Osteoblast (primary cell): ENCODE measurements at regions not wholly inside any gene's neighbourhood (a gene's known extent, or its start where the extent isn't known, plus 50 kb on each side); places are given as distances from the start of the nearest gene placed in this dataset.

ENCODE experiments used
- DNase-seq: peaks from one replicate; pipeline ENCODE4 v3.0.0; 2011; ENCODE audit warnings: low spot score, mixed read lengths; ENCODE audit not compliant: insufficient read length; ENCODE audit errors: missing footprints
- H2AFZ ChIP-seq: 2 replicates; pipeline ENCODE4 v1.6.0; 2011; ENCODE audit warnings: mild to moderate bottlenecking, low read length
- H3K27ac ChIP-seq: 2 replicates; pipeline ENCODE4 v1.5.1; 2011; ENCODE audit warnings: mild to moderate bottlenecking, low read depth, low read length, moderate library complexity
- H3K27me3 ChIP-seq: 2 replicates; pipeline ENCODE4 v1.6.0; 2012; ENCODE audit warnings: mild to moderate bottlenecking, control low read depth, inconsistent platforms, low read length, moderate library complexity; ENCODE audit not compliant: insufficient read depth
- H3K36me3 ChIP-seq: 2 replicates; pipeline ENCODE4 v1.5.1; 2011; ENCODE audit warnings: mild to moderate bottlenecking, low read length, control low read depth, moderate library complexity; ENCODE audit not compliant: insufficient read depth
- H3K4me1 ChIP-seq: 2 replicates; pipeline ENCODE4 v1.5.1; 2011; ENCODE audit warnings: mild to moderate bottlenecking, low read length, control low read depth, moderate library complexity; ENCODE audit not compliant: insufficient read depth
- H3K4me2 ChIP-seq: 2 replicates; pipeline ENCODE4 v1.6.0; 2011; ENCODE audit warnings: mild to moderate bottlenecking, low read length; ENCODE audit not compliant: insufficient read depth
- H3K4me3 ChIP-seq: fragments of 200-600 bp; sonication (generic); 3 replicates; pipeline ENCODE4 v1.5.1; 2012; ENCODE audit warnings: mild to moderate bottlenecking, low read length, inconsistent platforms; ENCODE audit not compliant: insufficient read depth
- H3K79me2 ChIP-seq: 2 replicates; pipeline ENCODE4 v1.6.0; 2012; ENCODE audit warnings: mild to moderate bottlenecking, low read length, control low read depth, inconsistent platforms; ENCODE audit not compliant: insufficient read depth
- H3K9me3 ChIP-seq: 2 replicates; pipeline ENCODE4 v1.5.1; 2011; ENCODE audit warnings: low read depth, low read length, control low read depth
- H4K20me1 ChIP-seq: 2 replicates; pipeline ENCODE4 v1.6.0; 2012; ENCODE audit warnings: mild to moderate bottlenecking, low read length, control low read depth; ENCODE audit not compliant: insufficient read depth
- TF ChIP-seq, protein P1 (sequence below): IDR thresholded peaks from 2 replicates; pipeline ENCODE4 v1.5.1; 2011; ENCODE audit warnings: mild to moderate bottlenecking, low read depth, low read length, moderate library complexity; ENCODE audit errors: extremely low read depth

DNA sequence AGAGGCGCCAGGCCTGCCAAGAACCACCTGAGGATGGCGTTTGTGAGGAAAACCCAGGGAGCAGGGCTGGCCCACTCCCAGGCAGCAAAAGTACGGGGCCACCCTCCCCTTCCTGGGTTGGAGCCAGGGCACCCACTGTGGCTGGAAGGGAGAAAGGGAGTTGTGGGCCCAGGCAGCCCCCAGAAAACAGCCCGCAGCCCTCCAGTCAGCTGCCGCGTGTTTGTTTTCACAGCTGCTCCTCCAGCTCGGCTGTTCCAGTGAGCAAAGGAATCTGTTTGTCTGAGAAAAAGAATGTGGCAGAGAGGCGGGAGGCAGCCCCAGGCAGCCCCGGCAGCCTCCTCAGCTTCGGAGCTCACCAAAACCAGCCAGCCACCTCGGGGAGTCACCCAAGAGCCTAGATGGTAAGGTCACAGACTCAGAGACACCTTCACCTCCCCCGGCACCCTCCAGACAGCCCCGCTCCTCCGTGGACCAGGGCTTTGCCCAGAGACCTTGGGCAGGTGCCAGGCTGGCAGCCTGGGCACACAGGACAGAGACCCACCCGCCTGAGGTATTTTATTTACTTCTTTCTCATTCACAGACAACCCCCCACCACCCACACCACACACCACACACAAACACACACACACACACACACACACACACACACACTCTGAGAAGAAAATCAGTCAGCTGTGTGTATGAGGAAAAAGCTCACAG is 338.1 kb downstream of the BCOR start:
- Histone ChIP-seq H3K27ac (peak overlapping the region; percentile 78), H3K4me2 (peak overlapping the region; percentile 52), H3K27me3 (peaks cover 3% of the 10 kb centered on the region), H3K36me3 (no peaks in the 10 kb centered on the region), H3K79me2 (no peaks in the 10 kb centered on the region), H3K4me3 (no peak overlapping the region), H4K20me1 (no peaks in the 10 kb centered on the region), H3K9me3 (no peaks in the 10 kb centered on the region), H2AFZ (peak overlapping the region; percentile 60), H3K4me1 (peaks cover 29% of the 10 kb centered on the region)
- TF ChIP-seq, protein P1, sequence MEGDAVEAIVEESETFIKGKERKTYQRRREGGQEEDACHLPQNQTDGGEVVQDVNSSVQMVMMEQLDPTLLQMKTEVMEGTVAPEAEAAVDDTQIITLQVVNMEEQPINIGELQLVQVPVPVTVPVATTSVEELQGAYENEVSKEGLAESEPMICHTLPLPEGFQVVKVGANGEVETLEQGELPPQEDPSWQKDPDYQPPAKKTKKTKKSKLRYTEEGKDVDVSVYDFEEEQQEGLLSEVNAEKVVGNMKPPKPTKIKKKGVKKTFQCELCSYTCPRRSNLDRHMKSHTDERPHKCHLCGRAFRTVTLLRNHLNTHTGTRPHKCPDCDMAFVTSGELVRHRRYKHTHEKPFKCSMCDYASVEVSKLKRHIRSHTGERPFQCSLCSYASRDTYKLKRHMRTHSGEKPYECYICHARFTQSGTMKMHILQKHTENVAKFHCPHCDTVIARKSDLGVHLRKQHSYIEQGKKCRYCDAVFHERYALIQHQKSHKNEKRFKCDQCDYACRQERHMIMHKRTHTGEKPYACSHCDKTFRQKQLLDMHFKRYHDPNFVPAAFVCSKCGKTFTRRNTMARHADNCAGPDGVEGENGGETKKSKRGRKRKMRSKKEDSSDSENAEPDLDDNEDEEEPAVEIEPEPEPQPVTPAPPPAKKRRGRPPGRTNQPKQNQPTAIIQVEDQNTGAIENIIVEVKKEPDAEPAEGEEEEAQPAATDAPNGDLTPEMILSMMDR: no peak
- DNase-seq: peak; percentile 67

DNA sequence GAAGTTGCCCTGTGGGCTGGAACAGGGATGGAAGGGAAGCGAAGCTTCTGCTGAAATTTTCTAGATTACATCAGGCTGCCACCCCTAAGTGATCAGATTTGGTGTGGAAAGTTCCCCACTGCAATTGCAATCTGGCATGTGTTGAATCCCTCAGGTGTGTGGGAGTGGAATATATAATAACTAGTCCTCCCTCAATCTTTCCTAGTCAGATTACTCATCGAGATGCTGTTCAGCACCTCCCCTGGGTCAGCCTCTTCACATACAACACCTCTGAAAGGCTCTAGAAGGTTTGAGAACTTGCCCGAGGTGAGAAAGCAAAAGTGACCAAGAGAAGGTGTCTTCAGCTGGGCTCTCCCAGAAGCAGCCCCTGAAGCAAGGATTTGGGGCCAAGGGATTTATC is 336.8 kb downstream of the BCOR start:
- no peaks in the 10 kb centered on the region for H3K36me3 ChIP-seq
- no peaks in the 10 kb centered on the region for H3K79me2 ChIP-seq
- H3K27me3 ChIP-seq: peaks cover 3% of the 10 kb centered on the region
- no peaks in the 10 kb centered on the region for H3K9me3 ChIP-seq
- DNase-seq: no peak
- H3K27ac ChIP-seq: no peak overlapping the region
- no peak overlapping the region for H2AFZ ChIP-seq
- no peaks in the 10 kb centered on the region for H4K20me1 ChIP-seq
- H3K4me3 ChIP-seq: no peak overlapping the region
- peaks cover 23% of the 10 kb centered on the region for H3K4me1 ChIP-seq
- no peak overlapping the region for H3K4me2 ChIP-seq
- TF ChIP-seq, protein P1: no peak

DNA sequence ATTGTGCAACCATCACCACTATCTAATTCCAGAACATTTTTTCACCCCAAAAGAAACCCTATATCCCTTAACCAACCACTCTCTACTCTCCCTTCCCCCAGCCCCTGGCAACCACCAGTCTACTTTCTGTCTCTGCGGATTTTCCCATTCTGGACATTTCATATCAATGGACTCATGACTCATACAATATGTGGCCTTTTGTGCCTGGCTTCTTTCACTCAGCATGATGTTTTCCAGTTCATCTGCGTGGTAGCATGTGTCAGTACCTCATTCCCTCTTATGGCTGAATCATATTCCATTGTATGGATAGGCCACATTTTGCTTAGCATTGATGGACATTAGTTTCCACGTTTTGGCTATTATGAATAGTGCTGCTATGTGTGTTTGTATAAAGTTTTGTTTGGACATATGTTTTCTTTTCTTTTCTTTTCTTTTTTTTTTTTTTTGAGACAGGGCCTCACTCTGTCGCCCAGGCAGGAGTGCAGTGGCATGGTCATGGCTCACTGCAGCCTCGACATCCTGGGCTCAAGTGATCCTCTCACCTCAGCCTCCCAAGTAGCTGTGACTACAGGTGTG is 335.4 kb downstream of the BCOR start:
- no peaks in the 10 kb centered on the region for H3K9me3 ChIP-seq
- H3K36me3 ChIP-seq: no peaks in the 10 kb centered on the region
- no peaks in the 10 kb centered on the region for H4K20me1 ChIP-seq
- no peak overlapping the region for H3K4me2 ChIP-seq
- DNase-seq: no peak
- no peak overlapping the region for H3K4me3 ChIP-seq
- peaks cover 3% of the 10 kb centered on the region for H3K27me3 ChIP-seq
- H2AFZ ChIP-seq: no peak overlapping the region
- peaks cover 14% of the 10 kb centered on the region for H3K4me1 ChIP-seq
- H3K27ac ChIP-seq: no peak overlapping the region
- H3K79me2 ChIP-seq: no peaks in the 10 kb centered on the region
- TF ChIP-seq, protein P1: no peak

DNA sequence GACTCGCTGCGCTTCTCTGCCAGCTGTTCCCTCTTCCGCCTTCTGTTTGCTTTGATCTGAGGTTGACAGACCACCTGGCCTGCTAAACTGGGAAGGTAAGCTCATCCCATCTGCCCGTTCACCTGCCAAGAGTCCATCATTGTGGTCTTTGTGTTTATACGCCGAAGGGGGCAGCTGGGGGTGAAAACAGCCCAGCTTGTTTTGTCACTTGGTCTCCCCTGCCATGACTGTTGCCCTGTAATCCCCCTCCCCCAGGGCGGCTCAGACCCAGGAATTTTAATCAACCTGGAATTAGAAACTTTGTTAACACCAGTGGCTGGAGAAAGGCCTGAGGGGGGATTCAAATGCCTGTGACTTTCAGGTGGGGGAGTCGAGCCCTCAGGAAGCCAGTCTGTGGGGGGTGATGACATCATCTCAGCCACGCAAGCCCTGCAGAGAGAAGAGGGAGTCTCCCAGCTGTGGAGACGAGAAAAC is 333.3 kb downstream of the BCOR start:
- H3K36me3 ChIP-seq: no peaks in the 10 kb centered on the region
- DNase-seq: peak; percentile 52
- peaks cover 4% of the 10 kb centered on the region for H3K4me1 ChIP-seq
- H2AFZ ChIP-seq: no peak overlapping the region
- H3K27ac ChIP-seq: no peak overlapping the region
- H3K79me2 ChIP-seq: no peaks in the 10 kb centered on the region
- no peaks in the 10 kb centered on the region for H3K27me3 ChIP-seq
- TF ChIP-seq, protein P1: no peak
- H3K9me3 ChIP-seq: no peaks in the 10 kb centered on the region
- no peaks in the 10 kb centered on the region for H4K20me1 ChIP-seq
- H3K4me3 ChIP-seq: no peak overlapping the region
- no peak overlapping the region for H3K4me2 ChIP-seq
